Psoas muscle (tissue), 7 donors: ENCODE measurements at regions not wholly inside any gene's neighbourhood (a gene's known extent, or its start where the extent isn't known, plus 50 kb on each side); places are given as distances from the start of the nearest gene placed in this dataset.

Experiments used
- ATAC-seq, 4 donors: fragments of 200-7000 bp; cut with Tn5 transposase; one replicate each; pipeline ENCODE4 v1.9.1; 2020; ENCODE audit warnings: moderate library complexity in 3 of 4, mild to moderate bottlenecking in 2 of 4
- DNase-seq, 2 donors: peaks; one replicate each; pipeline ENCODE4 v3.0.0-alpha.2; 2020
- H3K27ac ChIP-seq: fragments of 200-600 bp; one replicate; pipeline ENCODE4 v1.8.0; 2022
- H3K27me3 ChIP-seq, 3 donors: fragments of 200-600 bp in 1 of 3; one replicate each; pipeline versions ENCODE4 v1.6.1 to v1.8.0; 2013 to 2022; ENCODE audit warnings: low read length in 2 of 3, mild to moderate bottlenecking in 2 of 3, moderate library complexity in 1 of 3; ENCODE audit not compliant: insufficient read depth in 3 of 3
- H3K36me3 ChIP-seq, 2 donors: fragments of 200-600 bp in 1 of 2; one replicate each; pipeline versions ENCODE4 v1.6.1 to v1.8.0; 2013 to 2022; ENCODE audit warnings: low read depth in 1 of 2, mild to moderate bottlenecking in 1 of 2, moderate library complexity in 1 of 2; ENCODE audit not compliant: insufficient read depth in 1 of 2
- H3K4me1 ChIP-seq: fragments of 200-600 bp; one replicate; pipeline ENCODE4 v1.8.0; 2022
- H3K4me3 ChIP-seq: fragments of 200-600 bp; one replicate; pipeline ENCODE4 v1.8.0; 2022; ENCODE audit warnings: mild to moderate bottlenecking
- H3K9me3 ChIP-seq: fragments of 200-600 bp; one replicate; pipeline ENCODE4 v1.8.0; 2022
- CTCF ChIP-seq: fragments of 200-600 bp; IDR thresholded peaks from one replicate; pipeline ENCODE4 v1.8.0; 2022; ENCODE audit warnings: antibody characterized with exemption
- WGBS, 3 donors: extraction: QIAGEN DNeasy Blood & Tissue Kit; methylation state at CpG; one replicate each; pipeline versions ENCODE4 v1.1.6 to v1.1.7; 2013; 5-methylcytosine and 5-hydroxymethylcytosine counted together
- intact Hi-C, 2 donors: fragments of 100-400 bp; cut with DNase I; formaldehyde crosslinking; loops; one replicate each; pipeline versions ENCODE4 v1.11.0 to v1.14.2; 2022
- donor health status: healthy with polysubstance abuse.
- donor health status: DM: no; HTN: no; CAD: no; lungs with moderate emphysema.
- donor health status: Bipolar disorder and iron deficiency.
- donor health status: healthy.
- donor health status: DM: yes; HTN: yes; CAD: no.
- donor health status: DM: no; HTN: no; CAD: no.
- donor health status: DM: yes; HTN: yes; CAD: no.

DNA sequence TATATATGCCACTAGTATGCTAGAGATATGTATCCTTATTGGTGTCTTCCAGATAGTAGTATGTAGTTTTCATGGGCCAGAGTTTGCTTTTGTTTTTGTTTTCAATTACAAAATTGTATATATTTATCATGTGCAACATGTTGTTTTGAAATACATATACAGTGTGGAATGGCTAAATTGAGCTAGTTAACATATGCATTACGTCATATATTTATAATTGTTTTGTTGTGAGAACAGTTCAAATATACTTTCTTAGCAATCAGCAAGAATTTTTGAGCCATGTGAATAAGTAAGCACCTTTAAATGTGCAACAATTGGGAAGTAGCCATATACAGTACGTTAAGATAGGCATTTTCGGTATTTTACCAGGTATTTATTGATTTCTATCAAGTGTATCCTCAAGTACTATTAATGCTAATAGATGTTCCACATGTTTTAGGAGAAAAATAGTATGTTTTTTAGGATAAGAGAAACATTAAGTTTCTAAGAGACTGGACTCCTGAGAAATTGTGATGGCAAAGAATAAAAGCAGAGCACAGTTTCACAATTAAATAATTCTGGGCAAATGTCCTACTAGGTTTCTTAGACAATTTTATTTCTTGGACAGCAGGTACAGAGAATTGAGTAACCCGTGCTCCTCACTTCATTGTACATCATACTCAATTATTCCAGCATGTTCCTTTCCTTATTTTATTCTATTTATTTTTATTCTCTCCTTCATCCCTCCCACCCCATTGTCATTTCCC lies 60.5 kb upstream of the SLC5A12 start:
- Histone ChIP-seq H3K27ac (no peak overlapping the region), H3K9me3 (no peaks in the 10 kb centered on the region), H3K4me1 (no peaks in the 10 kb centered on the region), H3K36me3 (no peaks in the 10 kb centered on the region), H3K27me3 (no peaks in the 10 kb centered on the region), H3K4me3 (no peak overlapping the region)
- intact Hi-C loops, result no loop called here
- TF ChIP-seq CTCF, result no peak
- ATAC-seq (no peak), DNase-seq (no peak)
- 67 to 74% (median 69%) methylated on average over 4 of the region's 4 CpGs for WGBS, 3 donors

DNA sequence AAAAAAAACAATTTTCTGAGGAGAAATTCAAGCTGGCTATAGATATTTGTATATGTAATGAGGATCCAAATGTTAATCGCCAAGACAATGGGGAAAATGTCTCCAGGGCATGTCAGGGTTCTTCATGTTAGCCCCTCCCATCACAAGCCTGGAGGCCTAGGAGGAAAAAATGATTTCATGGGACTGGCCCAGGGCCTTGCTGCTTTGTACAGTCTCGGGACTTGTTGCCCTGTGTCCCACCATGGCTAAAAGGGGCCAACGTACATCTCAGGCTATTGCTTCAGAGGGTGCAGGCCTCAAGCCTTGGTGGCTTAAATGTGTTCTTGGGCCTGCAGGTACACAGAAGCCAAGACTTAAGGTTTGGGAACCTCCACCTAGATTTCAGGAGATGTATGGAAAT lies 62.1 kb upstream of the SLC5A12 start:
- H3K4me1 ChIP-seq, result no peaks in the 10 kb centered on the region
- DNase-seq (no peak), ATAC-seq (no peak)
- H3K9me3 ChIP-seq, result no peaks in the 10 kb centered on the region
- no peak overlapping the region for H3K27ac ChIP-seq
- no peak overlapping the region for H3K4me3 ChIP-seq
- 88 to 91% (median 89%) methylated on average over 3 of the region's 3 CpGs for WGBS, 3 donors
- intact Hi-C loops, result no loop called here
- no peaks in the 10 kb centered on the region for H3K27me3 ChIP-seq
- no peaks in the 10 kb centered on the region for H3K36me3 ChIP-seq
- TF ChIP-seq CTCF, result no peak

- TF ChIP-seq CTCF, result no peak
- intact Hi-C loops, result no loop called here
- ATAC-seq, result no peak
- Histone ChIP-seq H3K4me1 (no peaks in the 10 kb centered on the region), H3K36me3 (no peaks in the 10 kb centered on the region), H3K9me3 (no peaks in the 10 kb centered on the region), H3K4me3 (no peak overlapping the region), H3K27ac (no peak overlapping the region), H3K27me3 (no peaks in the 10 kb centered on the region)
- DNase-seq, result no peak
- 20 to 31% (median 27%) methylated on average over 3 of the region's 3 CpGs for WGBS, 3 donors
Measured at GRCh38 chr11:26790738-26791137, 68.9 kb upstream of the SLC5A12 start.

DNA sequence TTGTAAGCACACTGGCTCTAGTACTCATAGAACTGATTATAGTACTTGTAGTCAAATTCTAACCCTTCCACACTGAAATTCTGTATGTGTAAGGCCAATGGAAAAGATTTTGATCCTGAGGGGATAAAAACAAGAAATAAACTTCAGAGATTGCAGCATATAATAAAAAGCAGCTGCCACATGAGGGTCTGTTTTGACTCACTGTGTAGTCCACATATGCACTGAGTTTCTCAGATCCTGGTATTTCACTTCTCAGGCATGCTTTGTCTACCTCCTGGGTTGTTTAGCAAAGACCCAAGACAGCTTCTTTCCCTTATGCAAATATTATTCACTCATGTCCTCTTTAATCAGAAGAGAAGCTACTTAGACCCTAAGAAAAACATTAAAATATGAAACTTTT lies 71.1 kb upstream of the SLC5A12 start:
- H3K9me3 ChIP-seq, result no peaks in the 10 kb centered on the region
- no peak overlapping the region for H3K4me3 ChIP-seq
- DNase-seq (no peak), ATAC-seq (no peak)
- intact Hi-C loops, result no loop called here
- TF ChIP-seq CTCF, result no peak
- no peaks in the 10 kb centered on the region for H3K36me3 ChIP-seq
- no peak overlapping the region for H3K27ac ChIP-seq
- H3K27me3 ChIP-seq, result no peaks in the 10 kb centered on the region
- no peaks in the 10 kb centered on the region for H3K4me1 ChIP-seq

- 87 to 94% (median 91%) methylated on average over 3 of the region's 3 CpGs for WGBS, 3 donors
Measured at GRCh38 chr11:26793487-26793886, 71.6 kb upstream of the SLC5A12 start.

More at GRCh38 chr11:26793487-26793886, 71.6 kb upstream of the SLC5A12 start:
- Histone ChIP-seq H3K27me3 (no peaks in the 10 kb centered on the region), H3K4me1 (no peaks in the 10 kb centered on the region), H3K36me3 (no peaks in the 10 kb centered on the region), H3K27ac (no peak overlapping the region), H3K4me3 (no peak overlapping the region), H3K9me3 (no peaks in the 10 kb centered on the region)
- ATAC-seq (no peak), DNase-seq (no peak)
- intact Hi-C loops, result no loop called here
- no peak for TF ChIP-seq CTCF
